ENCODE measurements at regions not wholly inside any gene's neighbourhood (a gene's known extent, or its start where the extent isn't known, plus 50 kb on each side); places are given as distances from the start of the nearest gene placed in this dataset.

DNA sequence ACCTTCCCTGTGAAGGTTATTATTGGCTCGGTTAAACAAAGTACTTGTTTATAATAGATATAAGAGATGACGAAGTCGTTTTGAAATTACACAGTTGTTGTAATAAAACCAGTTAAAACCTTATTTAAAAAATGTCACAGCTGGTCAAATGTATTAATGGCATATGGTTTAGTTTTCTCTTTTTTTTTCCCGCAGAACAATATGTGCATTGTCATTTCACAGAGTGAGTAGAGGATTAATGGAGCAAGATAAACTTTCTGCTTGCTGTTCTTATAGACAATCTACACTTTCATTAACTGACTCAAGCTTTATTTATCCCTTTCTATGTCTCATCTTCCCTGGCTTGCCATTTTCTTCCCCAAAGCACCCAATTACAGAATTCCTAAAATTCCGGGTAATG lies 404.3 kb upstream of the NPVF start:
- ChIA-PET CTCF (no interaction called here), POLR2A (ENCODE audit: low non-redundant PET) (no interaction called here)
- TF ChIP-seq, protein P1, sequence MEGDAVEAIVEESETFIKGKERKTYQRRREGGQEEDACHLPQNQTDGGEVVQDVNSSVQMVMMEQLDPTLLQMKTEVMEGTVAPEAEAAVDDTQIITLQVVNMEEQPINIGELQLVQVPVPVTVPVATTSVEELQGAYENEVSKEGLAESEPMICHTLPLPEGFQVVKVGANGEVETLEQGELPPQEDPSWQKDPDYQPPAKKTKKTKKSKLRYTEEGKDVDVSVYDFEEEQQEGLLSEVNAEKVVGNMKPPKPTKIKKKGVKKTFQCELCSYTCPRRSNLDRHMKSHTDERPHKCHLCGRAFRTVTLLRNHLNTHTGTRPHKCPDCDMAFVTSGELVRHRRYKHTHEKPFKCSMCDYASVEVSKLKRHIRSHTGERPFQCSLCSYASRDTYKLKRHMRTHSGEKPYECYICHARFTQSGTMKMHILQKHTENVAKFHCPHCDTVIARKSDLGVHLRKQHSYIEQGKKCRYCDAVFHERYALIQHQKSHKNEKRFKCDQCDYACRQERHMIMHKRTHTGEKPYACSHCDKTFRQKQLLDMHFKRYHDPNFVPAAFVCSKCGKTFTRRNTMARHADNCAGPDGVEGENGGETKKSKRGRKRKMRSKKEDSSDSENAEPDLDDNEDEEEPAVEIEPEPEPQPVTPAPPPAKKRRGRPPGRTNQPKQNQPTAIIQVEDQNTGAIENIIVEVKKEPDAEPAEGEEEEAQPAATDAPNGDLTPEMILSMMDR (conservative IDR thresholded peaks at IDR 0.05; ENCODE audit: low read depth), result no peak
- H3K27ac ChIP-seq, result no peak overlapping the region
- DNase-seq (ENCODE audit: low spot score), result no peak

DNA sequence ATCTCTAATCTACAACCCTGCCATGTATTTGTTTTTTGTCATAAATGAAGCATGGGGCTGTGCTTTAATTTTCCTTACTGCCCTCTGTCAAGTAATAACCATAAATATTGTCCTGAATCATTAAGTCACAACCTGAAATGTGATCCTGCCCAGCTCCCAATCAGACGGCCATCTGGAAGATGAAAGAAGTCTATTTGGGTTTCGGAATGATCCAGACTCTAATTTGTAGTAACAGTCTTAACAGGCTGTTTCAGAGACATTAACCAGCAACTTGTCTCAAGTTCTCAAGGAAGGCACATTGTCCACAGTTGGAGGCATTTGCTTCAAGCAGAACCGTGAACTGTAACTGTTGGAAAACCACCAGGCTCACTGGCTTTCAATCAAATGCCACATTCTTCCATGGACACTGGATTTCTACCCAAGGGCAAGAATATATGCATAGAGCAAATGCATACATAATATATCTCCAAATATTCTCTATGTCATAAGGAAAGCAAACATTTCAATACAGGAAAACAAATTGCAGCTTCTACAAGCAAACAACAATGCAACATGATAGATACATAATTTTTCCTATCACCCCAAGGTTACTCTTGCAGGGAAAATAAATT lies 405.2 kb upstream of the NPVF start:
- ChIA-PET POLR2A (ENCODE audit: low non-redundant PET) (no interaction called here), CTCF (no interaction called here)
- no peak overlapping the region for H3K27ac ChIP-seq
- DNase-seq (ENCODE audit: low spot score), result no peak
- TF ChIP-seq, protein P1 (conservative IDR thresholded peaks at IDR 0.05; ENCODE audit: low read depth), result no peak

DNA sequence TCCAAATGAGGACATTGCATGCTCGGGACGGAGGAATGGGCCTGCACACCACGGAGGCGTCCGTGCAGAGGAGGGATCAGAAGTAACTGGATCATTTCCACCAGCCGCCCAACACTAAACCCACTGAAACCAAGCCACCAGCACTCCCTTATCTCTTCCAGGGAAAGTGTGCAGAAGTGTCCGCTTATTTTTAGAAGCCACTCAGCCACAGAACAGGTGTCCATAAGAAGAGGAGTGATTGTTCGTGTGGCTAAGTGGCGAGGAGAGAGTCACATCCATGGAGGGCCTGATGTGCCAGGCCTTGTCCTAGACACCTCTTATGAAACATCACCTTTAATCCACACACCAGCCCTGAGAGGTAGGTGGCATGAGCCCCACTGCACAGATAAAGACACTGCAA lies 407.9 kb upstream of the NPVF start:
- TF ChIP-seq, protein P1 (conservative IDR thresholded peaks at IDR 0.05; ENCODE audit: low read depth), result no peak
- no peak overlapping the region for H3K27ac ChIP-seq
- POLR2A ChIA-PET (ENCODE audit: low non-redundant PET), result no interaction called here
- CTCF ChIA-PET, result no interaction called here
- no peak for DNase-seq (ENCODE audit: low spot score)

DNA sequence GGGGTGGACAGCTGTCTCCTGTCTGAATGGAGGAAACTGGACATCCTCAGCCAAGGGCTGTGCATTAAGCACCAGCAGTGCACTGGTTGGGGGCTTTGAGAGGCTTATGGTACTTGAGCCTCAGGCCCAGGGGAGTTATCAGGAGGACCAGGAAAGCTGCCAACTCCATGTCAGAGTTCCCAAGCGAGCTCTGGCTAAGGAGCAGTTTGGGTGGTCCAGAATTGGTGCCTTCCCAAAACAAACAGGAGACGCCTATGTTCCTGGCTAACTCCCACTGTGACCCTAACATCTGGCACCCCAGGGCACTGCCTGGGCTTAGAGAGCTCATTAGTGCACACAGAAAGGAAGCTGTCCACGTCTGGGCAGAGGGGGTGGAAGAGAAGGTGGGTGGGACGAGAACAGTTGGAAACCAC lies 408.6 kb upstream of the NPVF start:
- TF ChIP-seq, protein P1 (conservative IDR thresholded peaks at IDR 0.05; ENCODE audit: low read depth), result no peak
- POLR2A ChIA-PET (ENCODE audit: low non-redundant PET), result no interaction called here
- H3K27ac ChIP-seq, result no peak overlapping the region
- DNase-seq (ENCODE audit: low spot score), result no peak
- CTCF ChIA-PET, result no interaction called here

DNA sequence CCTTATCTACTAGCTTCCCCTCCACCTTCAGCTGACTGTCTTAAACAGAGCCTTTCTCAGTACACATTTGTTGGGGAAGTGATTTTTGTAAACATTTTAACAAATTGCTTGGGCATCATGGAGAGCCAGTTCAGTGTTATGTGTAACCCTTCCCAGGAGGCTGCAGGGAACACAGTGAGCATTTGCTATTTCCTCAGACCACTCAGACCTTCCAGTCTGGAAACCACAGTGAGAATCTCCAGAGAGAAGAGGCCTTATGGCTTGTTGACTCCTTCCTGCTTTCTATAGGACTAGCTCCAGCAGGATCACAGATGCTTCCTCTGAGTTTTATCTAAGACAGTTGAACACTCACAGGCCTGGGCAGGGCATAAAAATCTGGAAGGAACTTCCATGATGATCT lies 409.8 kb upstream of the NPVF start:
- TF ChIP-seq, protein P1 (conservative IDR thresholded peaks at IDR 0.05; ENCODE audit: low read depth), result no peak
- CTCF ChIA-PET, result interaction anchor here (1.0 kb wide), 1 partner anchor 16 kb away, joined by 3 read pairs; no protein-coding TSS in a partner anchor
- no peak for DNase-seq (ENCODE audit: low spot score)
- POLR2A ChIA-PET (ENCODE audit: low non-redundant PET), result no interaction called here
- no peak overlapping the region for H3K27ac ChIP-seq

DNA sequence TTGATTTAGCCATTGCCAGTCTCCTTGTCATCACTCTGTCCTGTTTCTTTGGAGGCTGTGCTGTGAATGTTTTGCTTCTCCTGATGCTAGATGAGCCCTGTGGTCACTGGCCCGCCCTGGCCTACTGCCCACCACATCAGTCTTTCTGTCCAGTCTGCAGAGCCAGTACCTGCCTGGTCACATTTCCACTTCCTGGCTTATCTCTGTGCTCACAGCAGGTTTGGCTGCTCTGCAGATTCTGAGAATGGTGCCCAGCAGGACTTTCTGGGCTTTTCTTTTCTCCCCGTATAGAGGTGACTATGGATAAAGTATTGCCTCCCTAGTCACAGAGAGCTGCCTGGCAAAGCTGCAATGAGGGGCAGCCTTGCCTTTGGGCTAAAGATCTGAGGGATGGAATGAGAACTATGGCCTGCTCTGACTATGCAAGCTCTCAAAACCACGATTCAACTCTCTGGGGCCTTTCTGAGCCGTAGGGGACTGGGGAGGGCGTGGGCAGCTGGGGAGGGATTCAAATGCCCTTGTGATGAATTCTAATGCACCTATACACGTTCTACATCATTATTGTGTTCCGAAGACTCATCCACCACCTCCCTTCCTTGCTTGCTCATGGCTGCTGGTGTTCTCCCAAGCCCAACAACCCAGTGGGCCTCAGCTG lies 410.4 kb upstream of the NPVF start:
- CTCF ChIA-PET, result interaction anchor here (0.6 to 1.3 kb wide), 4 partner anchors 16 to 1427 kb away, joined by 3 to 4 read pairs (median 3); no protein-coding TSS in a partner anchor
- no peak for DNase-seq (ENCODE audit: low spot score)
- POLR2A ChIA-PET (ENCODE audit: low non-redundant PET), result no interaction called here
- TF ChIP-seq, protein P1 (conservative IDR thresholded peaks at IDR 0.05; ENCODE audit: low read depth), result no peak
- H3K27ac ChIP-seq, result no peak overlapping the region

All from RWPE1 (cell line).